ENCODE measurements at regions not wholly inside any gene's neighbourhood (a gene's known extent, or its start where the extent isn't known, plus 50 kb on each side); places are given as distances from the start of the nearest gene placed in this dataset.

DNA sequence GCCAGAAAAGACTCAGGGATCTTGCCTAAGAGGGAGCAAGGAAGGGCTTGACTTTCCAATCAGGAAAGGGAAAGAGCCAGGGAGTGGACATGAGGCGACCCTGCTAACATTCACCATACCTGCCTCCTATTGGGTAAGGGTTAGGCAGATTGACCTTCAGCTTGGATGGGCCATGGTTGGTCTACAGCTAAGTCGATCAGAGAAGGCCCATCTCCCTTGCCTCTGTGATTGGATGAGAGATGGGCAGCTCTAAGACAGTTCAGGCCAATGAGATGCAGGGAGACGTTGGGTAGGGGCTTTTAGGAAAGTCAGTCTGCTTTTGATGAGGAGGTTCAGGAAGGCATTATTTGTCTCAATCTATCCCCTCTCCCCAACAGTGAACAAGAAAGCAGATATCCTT, 135.0 kb upstream of the STC2 start:
- DNase-seq = no peak

DNA sequence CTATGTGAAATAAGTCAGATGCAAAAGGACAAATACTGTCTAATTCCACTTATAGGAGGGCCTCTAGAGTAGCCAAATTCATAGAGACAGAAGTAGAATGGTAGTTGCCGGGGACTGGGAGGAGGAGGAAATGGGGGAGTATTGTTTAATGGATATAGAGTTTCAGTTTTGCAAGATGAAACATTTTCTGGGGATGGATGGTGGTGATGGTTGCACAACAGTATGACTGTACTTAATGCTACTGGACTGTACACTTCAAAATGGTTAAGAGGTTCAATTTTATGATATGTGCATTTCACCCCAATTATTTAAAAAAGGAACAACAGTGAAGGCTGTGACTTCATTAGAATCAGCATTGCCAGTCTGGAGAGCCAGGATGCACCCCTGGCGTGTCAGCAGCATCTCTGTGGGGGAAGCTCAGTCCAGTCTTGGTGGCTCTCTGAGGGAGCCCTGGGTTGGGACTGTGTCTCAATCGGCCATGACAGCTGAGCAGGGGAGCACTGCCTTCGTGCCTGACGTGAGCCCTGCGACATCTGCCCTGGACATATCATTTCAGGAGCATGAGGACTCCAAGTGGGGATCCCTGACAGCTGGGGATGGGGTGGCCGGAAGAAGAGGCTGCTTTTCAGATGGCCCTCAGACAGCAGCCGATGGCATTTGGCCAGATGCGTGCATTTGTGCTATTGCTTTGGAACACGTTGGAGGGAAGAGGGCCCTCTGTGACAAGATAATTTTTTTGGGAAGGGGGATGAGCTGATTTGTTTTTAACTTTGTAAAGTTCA, 130.8 kb upstream of the STC2 start:
- peak in 1 of 2 donors; percentile 28 for DNase-seq

DNA sequence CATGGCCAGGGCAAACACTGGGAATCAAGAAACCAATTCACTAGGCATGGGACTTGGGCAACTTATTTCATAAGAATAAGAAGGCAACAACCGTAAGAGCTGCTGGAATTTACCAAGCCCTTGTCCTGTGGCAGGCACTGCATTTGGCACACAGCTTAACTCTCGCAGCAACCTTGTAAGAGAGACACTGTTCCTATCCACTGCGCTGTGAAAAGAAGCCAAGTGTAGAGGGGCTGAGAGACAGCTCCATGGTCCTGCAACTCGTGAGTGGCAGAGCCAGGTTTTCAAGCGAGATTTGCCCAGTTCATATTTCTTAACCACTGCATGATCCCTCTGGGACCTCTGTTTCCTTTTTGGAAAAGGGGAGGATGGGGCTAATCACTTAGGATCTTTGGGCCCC, 129.3 kb upstream of the STC2 start:
- DNase-seq = no peak

DNA sequence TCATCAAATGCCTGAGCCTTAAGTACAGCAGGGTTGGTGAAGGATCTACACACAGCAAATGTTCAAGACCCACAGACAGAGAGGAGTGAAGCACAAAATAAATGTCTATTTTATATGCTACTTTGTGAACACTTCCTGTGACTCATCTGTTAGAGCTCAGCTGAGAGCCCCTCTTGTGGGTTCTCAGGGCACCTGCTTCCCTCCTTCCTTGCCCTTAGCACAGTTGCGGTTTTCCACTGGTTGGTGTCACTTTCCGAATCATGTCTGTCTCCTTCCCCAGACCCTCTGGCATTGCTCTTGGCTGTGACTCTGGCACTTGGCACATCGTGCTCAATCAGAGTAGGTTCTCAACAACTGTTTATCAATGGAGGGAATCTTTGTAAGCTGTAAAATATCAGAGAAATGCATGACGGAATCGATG, 128.5 kb upstream of the STC2 start:
- no peak for DNase-seq

DNA sequence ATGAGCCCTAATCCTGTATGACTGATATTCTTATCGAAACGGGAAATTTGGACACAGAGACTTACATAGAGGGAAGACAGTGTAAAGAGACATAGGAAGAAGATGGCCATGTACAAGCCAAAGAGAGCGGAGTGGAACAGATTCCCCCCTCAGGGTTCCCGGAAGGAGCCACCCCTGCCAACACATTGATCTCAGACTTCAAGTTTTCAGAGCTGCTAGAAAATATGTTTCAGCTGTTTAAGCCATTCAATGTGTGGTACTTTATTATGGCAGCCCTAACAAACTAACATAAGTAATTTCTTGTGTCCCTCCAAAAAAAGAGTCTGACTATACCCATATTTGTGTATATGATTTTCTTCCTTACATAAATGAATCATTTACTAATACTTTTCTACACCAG, 128.0 kb upstream of the STC2 start:
- DNase-seq = no peak

DNA sequence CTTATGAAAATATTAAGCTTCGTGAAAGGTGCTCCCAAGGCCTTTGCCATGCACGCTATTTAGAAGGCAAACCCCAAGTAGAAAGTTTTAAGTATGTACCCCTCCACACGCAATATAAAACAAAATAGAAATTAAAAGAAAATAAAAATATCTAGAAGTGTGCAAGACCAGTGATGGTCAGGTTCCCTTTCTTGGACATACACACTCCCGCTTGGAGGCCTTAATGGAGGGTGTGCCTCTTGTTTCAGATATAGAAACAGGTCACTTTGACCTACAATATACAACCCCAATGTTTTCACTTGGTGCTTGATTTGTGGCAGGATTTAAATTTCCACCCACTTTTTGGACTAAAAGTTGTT, 127.4 kb upstream of the STC2 start:
- no peak for DNase-seq

DNA sequence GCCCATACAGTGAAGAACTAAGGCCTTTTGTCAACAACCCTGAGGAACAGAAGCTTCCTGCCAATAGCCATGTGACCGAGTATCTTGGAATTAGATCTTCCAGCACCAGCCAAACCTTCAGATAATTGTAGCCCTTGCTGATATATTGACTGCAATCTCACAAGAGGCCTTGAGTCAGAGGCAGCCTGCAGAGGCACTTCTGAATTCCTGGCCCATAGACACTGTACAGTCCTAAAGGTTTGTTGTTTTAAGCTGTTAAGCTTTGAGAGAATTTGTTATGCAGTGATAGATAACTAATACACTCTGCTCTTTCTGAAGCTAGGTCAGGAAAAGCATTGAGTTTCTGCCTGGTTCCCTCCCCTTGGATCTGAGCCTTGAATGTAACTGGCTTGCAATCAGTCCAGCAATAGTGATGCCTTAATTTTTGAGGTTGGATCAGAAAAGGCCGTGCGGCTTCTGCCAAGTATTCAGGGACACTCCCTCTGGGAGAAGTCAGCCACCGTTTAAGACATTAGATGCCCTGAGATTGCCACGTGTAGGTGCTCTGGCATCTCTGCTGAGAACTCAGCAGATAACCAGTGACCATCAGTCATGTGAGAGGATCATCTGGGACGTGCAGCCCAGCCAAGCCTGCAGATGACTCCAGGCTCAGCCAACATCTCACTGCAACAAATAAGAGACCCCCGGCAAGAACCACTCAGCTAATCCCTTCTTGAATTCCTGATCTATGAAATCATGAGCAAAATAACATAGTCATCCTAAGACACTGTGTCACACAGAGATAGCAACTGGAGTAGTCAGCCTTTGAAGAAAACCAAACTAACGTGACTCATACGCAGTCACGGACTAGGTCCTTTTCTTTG, 126.8 kb upstream of the STC2 start:
- no peak for DNase-seq

DNA sequence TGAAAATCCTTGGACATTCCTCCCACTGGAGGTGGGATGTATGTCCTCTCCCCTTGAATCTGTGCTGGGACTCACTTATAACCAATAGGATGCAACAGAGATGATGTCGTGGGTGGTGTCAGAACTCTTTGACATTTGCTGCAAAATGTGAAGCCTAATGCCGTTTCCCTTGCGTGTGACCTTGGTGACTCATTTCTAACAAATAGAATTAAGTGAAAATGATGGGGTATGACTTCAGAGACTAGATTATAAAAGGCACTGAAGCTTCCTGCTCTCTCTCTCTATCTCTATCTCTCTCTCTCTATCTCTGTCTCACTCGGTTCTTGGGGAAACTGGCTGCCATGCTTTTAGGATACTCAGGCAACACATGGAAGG, 126.1 kb upstream of the STC2 start:
- peak in 1 of 2 donors; percentile 8 for DNase-seq

DNA sequence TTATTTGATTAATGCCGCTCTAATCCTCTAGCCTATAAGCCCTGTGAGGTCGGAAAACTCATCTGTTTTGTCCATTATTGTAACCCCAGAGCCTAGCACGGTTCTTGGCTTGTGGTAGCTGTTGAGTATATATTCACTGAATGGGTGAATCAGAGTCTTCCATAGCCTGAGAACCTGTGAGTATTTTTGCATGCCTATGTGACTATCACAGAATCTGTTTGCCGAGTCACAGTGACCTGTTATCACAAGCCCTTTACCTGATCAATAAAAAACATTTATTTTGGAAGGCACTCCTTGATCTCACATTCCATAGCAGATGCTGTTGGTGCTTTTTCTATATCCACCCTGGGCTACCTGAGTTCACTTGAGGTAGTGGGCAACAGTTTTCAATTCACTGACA, 125.0 kb upstream of the STC2 start:
- no peak for DNase-seq

DNA sequence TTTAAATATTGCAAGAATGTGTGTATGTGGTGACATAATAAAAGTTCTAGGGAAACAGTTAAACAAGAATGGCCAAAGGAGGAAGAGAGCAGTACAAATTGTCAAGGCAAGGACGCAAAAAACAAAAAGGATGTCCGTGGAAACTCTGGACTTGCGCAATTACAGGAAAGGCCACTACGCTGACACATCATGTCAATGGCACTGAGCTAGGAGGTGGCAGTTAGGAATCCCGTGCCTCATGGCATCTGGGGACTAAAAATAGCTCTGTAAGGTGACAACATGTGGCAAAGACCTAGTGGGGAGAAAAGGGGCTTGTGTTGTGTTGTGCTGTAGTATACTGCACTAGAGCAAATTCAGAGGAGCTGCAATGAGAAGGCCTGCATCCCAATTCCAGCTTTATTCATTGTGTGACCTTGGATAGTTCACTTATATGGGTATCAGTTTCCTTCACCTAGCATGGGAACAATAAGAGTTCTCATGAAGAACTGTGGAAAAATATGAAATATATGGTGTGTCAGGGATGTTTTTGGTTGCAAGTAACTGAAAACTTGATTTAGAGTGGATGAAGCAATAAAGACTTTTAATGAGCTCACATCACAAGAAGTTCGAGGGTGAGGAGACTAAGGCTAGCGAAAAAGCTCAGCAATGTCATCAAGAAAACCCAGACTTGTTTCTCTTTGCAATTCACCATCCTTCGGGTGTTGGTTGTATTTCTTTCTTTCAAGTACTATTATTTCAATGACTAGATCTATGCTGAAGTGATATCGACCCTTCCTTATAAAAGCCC, 124.1 kb upstream of the STC2 start:
- DNase-seq = peak; percentile 72 to 93

DNA sequence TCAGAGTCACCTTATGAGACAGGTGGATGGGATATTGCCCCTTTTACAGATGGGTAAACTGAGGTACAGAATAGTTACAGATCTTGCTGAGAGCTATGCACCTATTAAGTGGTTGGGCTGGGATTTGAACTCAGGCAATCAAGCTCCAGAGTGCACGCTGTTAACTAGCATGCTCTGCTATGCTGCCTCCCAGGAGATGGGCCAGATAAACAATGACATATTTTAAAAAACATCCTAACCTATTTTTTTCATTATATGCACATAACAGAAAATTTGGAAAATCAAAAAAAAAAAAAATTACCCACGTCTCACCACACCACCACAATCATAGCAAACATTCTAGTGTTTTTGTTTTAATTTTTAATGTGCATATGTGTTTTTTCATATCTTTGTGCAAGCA, 123.4 kb upstream of the STC2 start:
- DNase-seq = no peak

DNA sequence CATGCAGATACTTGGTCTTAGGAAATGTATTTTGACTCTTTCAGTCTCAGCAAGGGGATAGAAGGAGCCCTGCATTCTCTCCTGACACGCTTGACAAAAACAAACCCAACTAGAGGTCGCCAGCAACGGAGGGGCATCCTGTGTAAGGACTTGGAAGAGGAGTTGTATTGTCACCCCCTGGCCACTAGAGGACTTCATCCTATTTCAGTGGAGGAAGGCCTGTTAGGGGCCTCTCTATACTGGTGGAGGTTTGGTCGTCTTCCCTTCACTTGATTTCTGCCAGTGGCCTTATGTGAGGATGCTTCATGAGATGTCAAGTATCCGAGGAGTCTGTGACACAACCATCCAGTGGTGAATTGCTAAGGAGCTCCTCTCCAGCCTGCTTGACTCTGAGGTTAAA, 122.8 kb upstream of the STC2 start:
- no peak for DNase-seq

DNA sequence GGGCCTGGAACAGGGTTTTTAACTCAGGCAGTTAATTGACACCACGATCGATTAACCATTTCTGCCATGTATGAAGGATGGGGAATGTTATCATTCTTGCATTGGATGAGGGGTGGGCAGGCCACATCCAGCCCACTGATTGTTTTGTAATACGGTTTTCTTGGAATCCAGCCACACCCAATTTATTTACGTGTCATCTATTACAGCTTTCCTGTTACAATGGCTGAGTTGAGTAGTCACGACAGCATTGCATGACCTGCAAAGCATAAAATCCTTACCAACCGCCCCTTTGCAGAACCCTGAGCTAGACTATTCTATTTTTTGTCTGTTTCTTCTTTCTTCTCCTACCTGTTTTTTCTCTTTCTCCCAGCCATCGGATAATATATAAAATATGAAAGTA, 122.0 kb upstream of the STC2 start:
- DNase-seq = no peak

DNA sequence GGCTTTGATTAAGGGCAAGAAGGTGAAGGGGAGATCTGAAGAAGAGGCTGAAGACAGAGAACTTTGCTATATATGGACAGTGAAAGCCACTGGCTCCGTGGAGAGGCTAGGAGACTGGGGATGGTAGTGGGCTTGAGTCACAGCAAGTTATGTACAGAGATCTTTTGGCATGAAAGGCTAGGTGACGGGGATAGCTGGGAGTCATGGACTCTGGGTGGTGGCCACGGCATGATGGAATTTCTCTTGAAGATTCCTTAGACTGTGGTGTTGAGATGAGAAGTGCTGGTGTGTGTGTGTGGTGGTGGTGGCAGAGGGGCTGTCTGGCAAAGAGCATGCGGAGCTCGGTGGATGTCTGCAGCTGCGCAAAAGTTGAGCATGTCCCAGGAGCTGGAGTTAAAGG, 120.6 kb upstream of the STC2 start:
- no peak for DNase-seq

DNA sequence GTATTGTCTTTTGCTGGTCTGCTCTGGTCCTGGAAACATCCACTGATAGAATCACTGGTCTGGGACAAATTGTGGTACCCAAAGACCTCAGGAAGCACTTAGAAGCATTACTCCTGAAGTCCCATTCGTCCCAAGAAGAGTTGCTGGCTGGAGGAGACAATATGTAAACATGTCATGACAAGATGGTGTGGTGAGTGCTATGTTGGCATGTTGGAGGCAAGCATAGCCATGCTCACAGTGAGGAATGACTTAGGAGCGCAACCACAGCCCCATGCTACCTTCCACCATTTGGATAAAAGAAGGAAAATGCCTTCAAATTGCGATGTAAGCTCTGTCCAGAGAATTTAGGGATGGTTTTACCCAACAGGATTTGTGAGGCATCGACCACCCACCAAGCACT, 115.8 kb upstream of the STC2 start:
- no peak for DNase-seq

DNA sequence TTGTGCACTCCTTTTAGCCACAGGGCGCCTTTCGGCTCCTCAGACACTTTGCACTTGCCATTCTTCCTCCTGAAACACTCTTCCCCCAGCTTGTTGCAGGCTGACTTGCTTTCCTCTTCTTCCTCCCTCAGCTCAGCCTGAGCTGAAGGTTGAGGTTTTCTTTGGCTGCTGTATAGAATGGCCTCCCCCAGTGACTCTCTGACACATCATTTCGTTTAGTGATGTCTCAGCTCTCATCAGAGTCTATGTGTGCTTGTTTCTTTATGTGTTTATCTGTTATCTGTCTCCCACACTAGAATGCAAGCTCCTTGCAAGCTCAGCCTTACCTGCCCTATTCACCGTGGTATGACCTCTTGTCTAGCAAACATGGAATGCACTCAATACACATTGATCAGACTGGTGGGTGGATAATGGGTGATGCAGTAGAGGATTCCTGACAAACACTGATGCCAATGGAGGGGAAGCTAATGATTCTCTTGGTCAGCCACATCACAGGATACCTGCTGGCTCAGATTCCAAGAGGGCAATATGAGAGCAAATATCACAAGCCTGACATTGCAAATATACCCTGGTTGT, 112.9 kb upstream of the STC2 start:
- DNase-seq = no peak

DNA sequence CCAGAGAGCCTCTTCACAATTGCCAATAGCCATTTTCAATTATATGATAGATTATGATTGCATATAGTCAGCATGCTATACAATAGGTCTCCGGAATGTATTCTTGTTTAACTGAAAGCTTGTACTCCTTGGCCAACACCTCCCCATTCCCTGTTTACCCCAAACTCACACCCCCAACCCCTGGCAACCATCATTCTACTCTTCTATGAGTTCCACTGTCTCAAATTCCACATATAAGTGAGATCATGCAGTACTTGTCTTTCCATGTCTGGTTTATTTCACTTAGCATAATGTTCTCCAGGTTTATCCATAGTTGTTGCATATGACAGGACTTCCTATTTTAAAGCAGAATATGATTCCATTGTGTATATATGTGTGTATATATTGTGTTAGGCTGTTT, 110.7 kb upstream of the STC2 start:
- DNase-seq = no peak

DNA sequence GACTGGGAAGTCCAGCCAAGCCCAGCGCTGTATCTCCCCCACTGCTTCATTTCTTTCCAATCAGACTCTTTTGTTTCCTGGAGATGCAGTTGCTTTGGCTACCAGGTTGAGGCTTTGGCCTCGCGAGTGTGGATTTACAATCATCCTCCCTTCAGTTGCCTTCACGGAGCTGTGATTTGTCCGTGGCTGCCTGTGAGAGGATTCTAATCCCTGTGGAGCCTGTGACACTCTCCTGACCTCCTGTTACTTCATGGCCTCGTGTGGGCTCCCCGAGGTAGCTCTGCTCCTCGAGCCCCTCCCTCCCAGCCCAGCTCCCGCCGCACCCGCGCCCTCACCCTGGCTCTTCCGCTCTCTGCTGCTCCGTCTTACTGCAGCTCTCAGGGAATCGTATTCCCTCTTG, 107.2 kb upstream of the STC2 start:
- no peak for DNase-seq

DNA sequence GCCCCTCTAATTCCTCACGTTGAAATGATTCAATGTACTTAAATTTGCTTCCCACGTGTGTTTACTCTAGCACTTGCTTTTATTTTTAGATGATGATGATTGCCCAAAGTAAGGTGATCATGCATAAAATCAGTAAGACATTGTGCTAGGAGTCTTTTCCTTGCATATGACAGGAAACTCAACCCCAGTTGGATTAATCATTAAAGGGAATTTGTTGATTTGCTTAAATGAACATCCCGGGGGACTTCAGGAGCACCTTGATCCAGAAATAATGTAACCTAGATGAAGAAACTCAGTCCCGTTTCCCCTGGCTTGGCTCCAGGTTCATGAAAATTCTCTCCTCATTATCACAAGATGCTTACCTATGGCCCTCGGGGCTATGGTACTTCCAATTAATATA, 106.1 kb upstream of the STC2 start:
- DNase-seq = no peak

DNA sequence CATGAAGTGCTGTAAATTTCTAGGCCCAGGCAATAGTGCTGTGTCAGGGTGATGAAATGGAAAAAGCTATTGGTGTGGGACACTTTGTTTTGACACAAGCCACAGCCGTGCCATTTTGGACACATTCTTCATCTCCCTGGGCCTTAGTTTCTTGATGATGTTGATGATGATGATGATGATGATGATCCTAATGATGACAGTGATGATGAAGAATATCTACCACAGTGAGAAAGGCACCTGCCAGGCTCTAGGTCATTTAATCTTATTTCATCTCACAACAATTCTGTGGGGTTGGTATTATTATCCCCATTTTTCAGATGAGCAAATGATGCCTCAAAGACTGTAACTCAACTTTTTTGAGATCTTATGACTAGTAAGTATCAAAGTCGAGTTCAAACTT, 102.2 kb upstream of the STC2 start:
- DNase-seq = no peak

DNA sequence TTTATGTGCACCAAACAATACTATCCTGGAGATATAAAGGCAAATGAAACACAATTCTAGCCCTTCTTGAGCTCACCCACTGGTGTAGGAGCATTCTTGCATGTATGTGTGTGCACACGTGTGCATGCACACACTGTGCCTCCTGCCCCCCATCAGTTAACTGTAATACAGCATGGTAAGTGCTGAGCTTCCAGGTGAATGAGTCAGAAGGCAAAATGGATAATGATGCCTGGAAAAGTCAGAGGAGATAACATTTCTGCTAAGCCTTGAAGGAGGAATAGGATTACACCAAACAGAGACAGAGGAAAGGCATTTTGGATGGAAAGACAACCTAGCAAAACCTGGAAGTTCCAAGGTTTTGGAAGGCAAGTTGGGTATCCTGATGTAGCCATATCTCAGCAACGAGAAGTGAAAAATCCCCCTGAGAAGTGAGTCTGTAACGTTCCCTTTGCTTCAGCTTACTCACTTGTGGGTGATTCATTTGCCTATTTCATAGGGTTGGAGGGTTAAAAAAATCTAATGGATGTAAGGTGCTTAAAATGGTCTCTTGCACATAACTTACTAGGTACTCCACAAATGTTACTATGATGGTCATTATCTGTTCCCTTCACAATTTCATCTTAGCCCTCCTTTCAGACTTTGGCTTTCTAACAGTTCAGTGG, 101.4 kb upstream of the STC2 start:
- no peak for DNase-seq

DNA sequence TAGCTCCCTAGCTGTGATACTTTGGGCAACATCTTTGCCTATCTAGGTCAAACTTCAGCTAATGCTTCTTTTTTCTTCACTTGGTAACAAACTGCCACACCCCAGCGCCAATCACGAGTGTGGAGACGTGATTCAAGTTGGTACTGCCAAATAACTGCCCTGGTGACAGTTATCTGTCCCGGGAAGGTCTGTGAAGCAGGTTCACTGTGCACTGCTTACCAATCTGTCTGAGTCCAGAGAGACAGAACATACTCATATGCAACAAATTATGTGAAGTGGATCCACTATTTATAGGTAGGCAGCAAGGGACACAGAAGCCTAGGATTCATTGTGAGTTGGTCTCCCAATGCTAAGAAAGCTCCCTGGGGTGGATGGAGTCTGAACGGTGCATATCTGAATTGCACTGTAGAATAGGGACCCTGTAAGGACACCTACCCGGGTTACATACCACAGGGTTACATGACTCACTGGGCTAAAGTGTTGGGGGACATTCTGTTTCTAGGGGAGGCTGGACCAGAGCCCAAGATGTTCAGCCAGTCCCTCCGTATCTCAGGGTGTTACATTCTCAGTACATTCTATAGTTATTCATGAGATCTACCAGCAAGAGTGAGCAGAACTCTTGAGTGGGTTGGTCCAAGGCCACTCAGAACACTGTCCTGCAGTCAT, 95.4 kb upstream of the STC2 start:
- DNase-seq = no peak
